ENCODE measurements at regions not wholly inside any gene's neighbourhood (a gene's known extent, or its start where the extent isn't known, plus 50 kb on each side); places are given as distances from the start of the nearest gene placed in this dataset.
"Not testable (repeated sequence)": the region's sequence is repeated elsewhere in the genome, so short reads cannot be mapped to it uniquely, and the experiment has no call there.

DNA sequence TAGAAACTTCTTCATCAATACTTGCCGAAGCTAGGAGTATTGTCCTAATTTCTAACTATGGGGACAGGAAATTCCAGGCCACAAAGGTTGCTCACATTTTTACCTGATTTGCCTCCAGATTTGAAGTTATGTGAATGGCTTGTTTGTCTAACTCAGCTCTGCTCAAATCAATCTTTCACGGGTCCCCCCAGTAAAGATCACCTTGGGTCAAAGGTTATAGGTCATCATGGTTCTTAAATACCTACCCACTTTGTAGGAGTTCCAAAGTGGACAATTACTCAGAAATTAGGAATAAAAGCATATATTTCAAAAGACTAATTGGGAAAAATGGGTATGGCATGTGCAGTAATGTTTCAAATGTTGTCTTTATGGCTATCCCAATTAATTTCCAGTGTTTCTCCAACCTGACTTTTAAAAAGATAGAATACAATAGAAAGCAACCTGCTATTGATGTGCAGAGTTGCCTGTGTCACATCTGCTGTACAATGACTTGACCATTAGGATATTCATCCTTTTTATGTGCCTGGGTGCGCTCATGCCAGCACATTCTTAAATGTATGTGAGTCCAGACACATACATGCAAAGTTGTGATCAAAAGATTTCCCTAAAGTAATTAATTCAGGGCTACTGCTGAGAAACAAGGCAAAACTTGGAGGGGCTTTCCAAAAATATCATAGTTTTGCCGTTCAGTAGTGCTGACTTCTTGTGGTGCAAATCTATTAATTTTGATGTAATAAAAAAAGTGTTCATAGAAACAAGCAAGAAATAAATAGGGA is 126.1 kb downstream of the MYCN start:
- no peak overlapping the region for H3K4me3 ChIP-seq (ENCODE audit: low read depth, low read length, poor library complexity, severe bottlenecking)
- TF ChIP-seq, protein P1, sequence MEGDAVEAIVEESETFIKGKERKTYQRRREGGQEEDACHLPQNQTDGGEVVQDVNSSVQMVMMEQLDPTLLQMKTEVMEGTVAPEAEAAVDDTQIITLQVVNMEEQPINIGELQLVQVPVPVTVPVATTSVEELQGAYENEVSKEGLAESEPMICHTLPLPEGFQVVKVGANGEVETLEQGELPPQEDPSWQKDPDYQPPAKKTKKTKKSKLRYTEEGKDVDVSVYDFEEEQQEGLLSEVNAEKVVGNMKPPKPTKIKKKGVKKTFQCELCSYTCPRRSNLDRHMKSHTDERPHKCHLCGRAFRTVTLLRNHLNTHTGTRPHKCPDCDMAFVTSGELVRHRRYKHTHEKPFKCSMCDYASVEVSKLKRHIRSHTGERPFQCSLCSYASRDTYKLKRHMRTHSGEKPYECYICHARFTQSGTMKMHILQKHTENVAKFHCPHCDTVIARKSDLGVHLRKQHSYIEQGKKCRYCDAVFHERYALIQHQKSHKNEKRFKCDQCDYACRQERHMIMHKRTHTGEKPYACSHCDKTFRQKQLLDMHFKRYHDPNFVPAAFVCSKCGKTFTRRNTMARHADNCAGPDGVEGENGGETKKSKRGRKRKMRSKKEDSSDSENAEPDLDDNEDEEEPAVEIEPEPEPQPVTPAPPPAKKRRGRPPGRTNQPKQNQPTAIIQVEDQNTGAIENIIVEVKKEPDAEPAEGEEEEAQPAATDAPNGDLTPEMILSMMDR (IDR thresholded peaks at IDR 0.05; ENCODE audit: low read length) = no peak
- no peak for TF ChIP-seq EZH2 (IDR thresholded peaks at IDR 0.05; ENCODE audit: borderline replicate concordance, low read length)
- H3K79me2 ChIP-seq (ENCODE audit: insufficient read depth, low read length) = no peaks in the 10 kb centered on the region
- H3K9ac ChIP-seq (ENCODE audit: low read length) = no peak overlapping the region
- no peaks in the 10 kb centered on the region for H3F3A ChIP-seq (ENCODE audit: insufficient read depth, low read length)
- no peak overlapping the region for H3K4me2 ChIP-seq (ENCODE audit: low read length)
- no peaks in the 10 kb centered on the region for H4K20me1 ChIP-seq (ENCODE audit: insufficient read depth, low read length)
- H3K36me3 ChIP-seq (ENCODE audit: insufficient read depth, low read length) = no peaks in the 10 kb centered on the region
- no peaks in the 10 kb centered on the region for H3K27me3 ChIP-seq (ENCODE audit: insufficient read depth, low read length)
- H3K4me1 ChIP-seq (ENCODE audit: insufficient read depth, low read length, severe bottlenecking) = no peaks in the 10 kb centered on the region
- H2AFZ ChIP-seq (ENCODE audit: low read length) = no peak overlapping the region
- no peak overlapping the region for H3K27ac ChIP-seq (ENCODE audit: low read depth, low read length, poor library complexity, severe bottlenecking)
- H3K9me3 ChIP-seq (ENCODE audit: low read length) = 0 out of 2 replicates have a peak, but pooled peaks cover 4% of the 10 kb centered on the region
- H3K9me2 ChIP-seq (ENCODE audit: low read depth, low read length) = no peaks in the 10 kb centered on the region

DNA sequence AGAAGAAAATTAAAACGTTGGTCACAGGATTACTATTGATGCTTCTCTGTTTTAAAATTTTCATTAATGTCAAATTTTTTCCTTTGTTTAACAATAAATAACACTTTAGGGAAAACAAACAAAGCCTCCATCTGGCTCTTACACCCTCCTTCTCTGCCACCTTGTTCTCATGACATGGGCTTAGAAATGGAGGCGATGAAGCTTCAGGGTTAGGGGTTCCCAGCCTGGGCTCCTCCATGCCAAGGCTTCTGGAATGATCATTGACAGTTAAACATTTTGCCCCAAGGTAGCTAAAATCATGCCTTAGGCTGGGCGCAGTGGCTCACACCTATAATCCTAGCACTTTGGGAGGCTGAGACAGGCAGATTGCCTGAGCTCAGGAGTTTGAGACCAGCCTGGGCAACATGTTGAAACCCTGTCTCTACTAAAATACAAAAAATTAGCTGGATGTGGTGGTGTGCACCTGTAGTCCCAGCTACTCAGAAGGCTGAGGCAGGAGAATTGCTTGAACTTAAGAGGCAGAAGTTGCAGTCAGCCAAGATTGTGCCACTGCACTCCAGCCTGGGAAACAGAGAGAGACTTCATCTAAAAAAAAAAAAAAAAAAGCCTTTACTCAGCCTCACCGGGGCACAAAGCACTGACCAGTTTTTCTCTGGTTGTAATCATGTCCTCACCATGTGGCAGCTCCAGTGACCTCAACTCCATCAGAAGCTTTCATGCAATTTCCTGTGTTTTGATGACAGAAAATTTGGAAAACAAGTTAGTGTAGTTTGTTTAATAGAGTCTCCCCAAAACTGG is 125.1 kb downstream of the MYCN start:
- H3K79me2 ChIP-seq (ENCODE audit: insufficient read depth, low read length); H3K27me3 ChIP-seq (ENCODE audit: insufficient read depth, low read length); H3K9ac ChIP-seq (ENCODE audit: low read length); H3K9me2 ChIP-seq (ENCODE audit: low read depth, low read length); H3K27ac ChIP-seq (ENCODE audit: low read depth, low read length, poor library complexity, severe bottlenecking); H2AFZ ChIP-seq (ENCODE audit: low read length); H4K20me1 ChIP-seq (ENCODE audit: insufficient read depth, low read length); H3K4me2 ChIP-seq (ENCODE audit: low read length); H3K9me3 ChIP-seq (ENCODE audit: low read length); H3F3A ChIP-seq (ENCODE audit: insufficient read depth, low read length); H3K36me3 ChIP-seq (ENCODE audit: insufficient read depth, low read length); H3K4me1 ChIP-seq (ENCODE audit: insufficient read depth, low read length, severe bottlenecking); H3K4me3 ChIP-seq (ENCODE audit: low read depth, low read length, poor library complexity, severe bottlenecking): not testable (repeated sequence)

DNA sequence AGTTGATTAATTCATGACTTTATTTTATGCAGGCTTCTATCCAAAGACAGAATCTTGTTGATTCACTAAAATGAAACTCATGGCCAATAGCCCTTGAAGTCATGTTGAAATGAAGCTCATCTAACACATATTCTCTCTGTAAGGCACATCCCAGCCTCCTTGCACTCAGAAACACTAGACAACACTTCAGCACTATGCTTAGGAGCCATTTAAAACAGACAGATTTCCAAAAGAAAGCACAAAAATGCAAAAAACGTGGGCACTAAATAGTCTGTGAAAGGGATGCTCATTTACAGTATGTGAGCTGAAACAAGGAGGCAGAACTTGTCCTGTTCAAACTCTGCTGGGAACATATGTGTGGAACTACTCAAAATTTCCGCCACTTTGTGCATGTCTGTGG is 124.4 kb downstream of the MYCN start:
- H3K9me3 ChIP-seq (ENCODE audit: low read length) = 0 out of 2 replicates have a peak, but pooled peaks cover 4% of the 10 kb centered on the region
- no peak overlapping the region for H3K27ac ChIP-seq (ENCODE audit: low read depth, low read length, poor library complexity, severe bottlenecking)
- no peaks in the 10 kb centered on the region for H3K79me2 ChIP-seq (ENCODE audit: insufficient read depth, low read length)
- no peaks in the 10 kb centered on the region for H4K20me1 ChIP-seq (ENCODE audit: insufficient read depth, low read length)
- no peaks in the 10 kb centered on the region for H3K4me1 ChIP-seq (ENCODE audit: insufficient read depth, low read length, severe bottlenecking)
- H3F3A ChIP-seq (ENCODE audit: insufficient read depth, low read length) = no peaks in the 10 kb centered on the region
- H3K9me2 ChIP-seq (ENCODE audit: low read depth, low read length) = no peaks in the 10 kb centered on the region
- TF ChIP-seq EZH2 (IDR thresholded peaks at IDR 0.05; ENCODE audit: borderline replicate concordance, low read length) = no peak
- TF ChIP-seq, protein P1 (IDR thresholded peaks at IDR 0.05; ENCODE audit: low read length) = no peak
- H3K4me3 ChIP-seq (ENCODE audit: low read depth, low read length, poor library complexity, severe bottlenecking) = no peak overlapping the region
- H3K27me3 ChIP-seq (ENCODE audit: insufficient read depth, low read length) = no peaks in the 10 kb centered on the region
- H2AFZ ChIP-seq (ENCODE audit: low read length) = no peak overlapping the region
- no peak overlapping the region for H3K4me2 ChIP-seq (ENCODE audit: low read length)
- H3K9ac ChIP-seq (ENCODE audit: low read length) = no peak overlapping the region
- no peaks in the 10 kb centered on the region for H3K36me3 ChIP-seq (ENCODE audit: insufficient read depth, low read length)
